GM06990 (cell line): ENCODE measurements at regions not wholly inside any gene's neighbourhood (a gene's known extent, or its start where the extent isn't known, plus 50 kb on each side); places are given as distances from the start of the nearest gene placed in this dataset.

ENCODE experiments used
- DNase-seq: peaks from one replicate; pipeline ENCODE4 v3.0.0-alpha.2; 2011; ENCODE audit not compliant: insufficient read length; ENCODE audit errors: extremely low read depth
- H3K27me3 ChIP-seq: replicated peaks from 2 replicates; pipeline ENCODE4 v1.6.0; 2011; ENCODE audit warnings: low read length; ENCODE audit not compliant: control insufficient read depth, insufficient read depth
- H3K36me3 ChIP-seq: 2 replicates; pipeline ENCODE4 v1.5.1; 2011; ENCODE audit warnings: low read length; ENCODE audit not compliant: control insufficient read depth, insufficient read depth
- H3K4me3 ChIP-seq: replicated peaks from 2 replicates; pipeline ENCODE4 v1.5.1; 2011; ENCODE audit warnings: low read depth, mild to moderate bottlenecking, control low read depth, low read length
- CTCF ChIP-seq: IDR thresholded peaks from 2 replicates; pipeline ENCODE4 v1.5.1; 2011; ENCODE audit warnings: low read length, control low read depth, mild to moderate bottlenecking, inconsistent platforms; ENCODE audit not compliant: insufficient read depth, poor library complexity, severe bottlenecking

- Histone ChIP-seq H3K27me3 (no peaks in the 10 kb centered on the region; the same call in 1 of the 2 replicates), H3K4me3 (no peak overlapping the region), H3K36me3 (no peaks in the 10 kb centered on the region)
- no peak for DNase-seq
- TF ChIP-seq CTCF = no peak
Measured at GRCh38 chr5:37906416-37906815, 66.6 kb upstream of the GDNF start.

- H3K4me3 ChIP-seq = no peak overlapping the region
- no peak for TF ChIP-seq CTCF
- no peaks in the 10 kb centered on the region; the same call in 1 of the 2 replicates for H3K27me3 ChIP-seq
- H3K36me3 ChIP-seq = no peaks in the 10 kb centered on the region
- no peak for DNase-seq
Measured at GRCh38 chr5:37905230-37905629, 65.4 kb upstream of the GDNF start.

GRCh38 chr5:37902323-37902722, 62.5 kb upstream of the GDNF start:
- no peaks in the 10 kb centered on the region for H3K36me3 ChIP-seq
- no peak for DNase-seq
- H3K27me3 ChIP-seq = no peaks in the 10 kb centered on the region; the same call in 1 of the 2 replicates
- TF ChIP-seq CTCF = no peak
- no peak overlapping the region for H3K4me3 ChIP-seq

GRCh38 chr5:37900692-37901091, 60.9 kb upstream of the GDNF start:
- no peak for TF ChIP-seq CTCF
- no peak overlapping the region for H3K4me3 ChIP-seq
- no peak for DNase-seq
- H3K36me3 ChIP-seq = no peaks in the 10 kb centered on the region
- no peaks in the 10 kb centered on the region for H3K27me3 ChIP-seq

GRCh38 chr5:37899037-37899436, 59.2 kb upstream of the GDNF start:
- no peak for DNase-seq
- H3K36me3 ChIP-seq = no peaks in the 10 kb centered on the region
- H3K27me3 ChIP-seq = no peaks in the 10 kb centered on the region
- H3K4me3 ChIP-seq = no peak overlapping the region
- TF ChIP-seq CTCF = no peak

GRCh38 chr5:37896159-37896558, 56.3 kb upstream of the GDNF start:
- DNase-seq = no peak
- TF ChIP-seq CTCF = no peak
- H3K27me3 ChIP-seq = no peaks in the 10 kb centered on the region
- no peaks in the 10 kb centered on the region for H3K36me3 ChIP-seq
- no peak overlapping the region for H3K4me3 ChIP-seq
